Left kidney (tissue), 1 donor: ENCODE measurements at regions not wholly inside any gene's neighbourhood (a gene's known extent, or its start where the extent isn't known, plus 50 kb on each side); places are given as distances from the start of the nearest gene placed in this dataset.

Source experiments
- DNase-seq: peaks from one replicate; pipeline ENCODE4 v3.0.0-alpha.2; 2013

GRCh38 chr7:41633690-41634089 is 69.2 kb downstream of the INHBA start:
- DNase-seq: no peak

GRCh38 chr7:41630741-41631140 is 72.1 kb downstream of the INHBA start:
- no peak for DNase-seq

- no peak for DNase-seq
Measured at GRCh38 chr7:41629711-41630111, 73.2 kb downstream of the INHBA start.

GRCh38 chr7:41628901-41629300 is 74.0 kb downstream of the INHBA start:
- no peak for DNase-seq

- no peak for DNase-seq
Measured at GRCh38 chr7:41627645-41628298, 75.1 kb downstream of the INHBA start.

- DNase-seq: no peak
Measured at GRCh38 chr7:41624818-41625217, 78.1 kb downstream of the INHBA start.

- no peak for DNase-seq
Measured at GRCh38 chr7:41621953-41622831, 80.7 kb downstream of the INHBA start.

- no peak for DNase-seq
Measured at GRCh38 chr7:41617987-41618386, 84.9 kb downstream of the INHBA start.

GRCh38 chr7:41612798-41613197 is 90.1 kb downstream of the INHBA start:
- no peak for DNase-seq

- DNase-seq: no peak
Measured at GRCh38 chr7:41612386-41612785, 90.5 kb downstream of the INHBA start.

GRCh38 chr7:41608447-41608846 is 94.4 kb downstream of the INHBA start:
- DNase-seq: no peak

GRCh38 chr7:41603985-41604384 is 98.9 kb downstream of the INHBA start:
- DNase-seq: no peak

GRCh38 chr7:41599760-41600159 is 103.1 kb downstream of the INHBA start:
- no peak for DNase-seq

GRCh38 chr7:41592794-41593193 is 110.1 kb downstream of the INHBA start:
- no peak for DNase-seq

- no peak for DNase-seq
Measured at GRCh38 chr7:41592236-41592635, 110.7 kb downstream of the INHBA start.

- DNase-seq: no peak
Measured at GRCh38 chr7:41590986-41591385, 111.9 kb downstream of the INHBA start.

- DNase-seq: no peak
Measured at GRCh38 chr7:41588341-41588740, 114.5 kb downstream of the INHBA start.

GRCh38 chr7:41586931-41587640 is 115.8 kb downstream of the INHBA start:
- DNase-seq: no peak

- no peak for DNase-seq
Measured at GRCh38 chr7:41584746-41585145, 118.1 kb downstream of the INHBA start.

- DNase-seq: no peak
Measured at GRCh38 chr7:41582116-41582515, 120.8 kb downstream of the INHBA start.

- no peak for DNase-seq
Measured at GRCh38 chr7:41581041-41581440, 121.8 kb downstream of the INHBA start.

GRCh38 chr7:41579961-41580935 is 122.6 kb downstream of the INHBA start:
- no peak for DNase-seq
